Testis (tissue), 2 donors: ENCODE measurements at regions not wholly inside any gene's neighbourhood (a gene's known extent, or its start where the extent isn't known, plus 50 kb on each side); places are given as distances from the start of the nearest gene placed in this dataset.

Experiments
- DNase-seq: peaks from one replicate; pipeline ENCODE4 v3.0.0-alpha.2; 2019
- H3K27ac ChIP-seq, 2 donors: fragments of 200-600 bp; sonication (generic); one replicate each; pipeline ENCODE4 v1.5.1; 2019
- H3K27me3 ChIP-seq: fragments of 200-600 bp; sonication (generic); one replicate; pipeline ENCODE4 v1.5.1; 2019
- H3K36me3 ChIP-seq: fragments of 200-600 bp; sonication (generic); one replicate; pipeline ENCODE4 v1.5.1; 2017; ENCODE audit warnings: low read depth; ENCODE audit errors: missing control alignments
- H3K4me1 ChIP-seq: fragments of 200-600 bp; sonication (generic); one replicate; pipeline ENCODE4 v1.5.1; 2019
- H3K4me3 ChIP-seq, 2 donors: fragments of 200-600 bp; sonication (generic); one replicate each; pipeline ENCODE4 v1.5.1; 2017 to 2019
- H3K9me3 ChIP-seq: fragments of 200-600 bp; sonication (generic); one replicate; pipeline ENCODE4 v1.5.1; 2017
- POLR2A ChIP-seq: fragments of 450-650 bp; IDR thresholded peaks from one replicate; pipeline ENCODE4 v1.6.1; 2017; ENCODE audit warnings: antibody characterized with exemption, mild to moderate bottlenecking, moderate library complexity
- WGBS, 2 donors: methylation state at CpG; one replicate each; pipeline ENCODE4 v1.1.5; 2018; 5-methylcytosine and 5-hydroxymethylcytosine counted together
- intact Hi-C: fragments of 100-400 bp; cut with DNase I; formaldehyde crosslinking; loops from one replicate; pipeline ENCODE4 v1.15.1; 2023; ENCODE audit warnings: low total_unique reads
- TF ChIP-seq, protein P1 (sequence below), 3 experiments: fragments of 450-650 bp in 2 of 3; fragments of 200-600 bp in 1 of 3; sonication (generic) in 1 of 3; IDR thresholded peaks; one replicate each; pipeline ENCODE4 v1.5.1; 2016 to 2019; ENCODE audit warnings: antibody characterized with exemption in 3 of 3, mild to moderate bottlenecking in 2 of 3, moderate library complexity in 1 of 3

DNA sequence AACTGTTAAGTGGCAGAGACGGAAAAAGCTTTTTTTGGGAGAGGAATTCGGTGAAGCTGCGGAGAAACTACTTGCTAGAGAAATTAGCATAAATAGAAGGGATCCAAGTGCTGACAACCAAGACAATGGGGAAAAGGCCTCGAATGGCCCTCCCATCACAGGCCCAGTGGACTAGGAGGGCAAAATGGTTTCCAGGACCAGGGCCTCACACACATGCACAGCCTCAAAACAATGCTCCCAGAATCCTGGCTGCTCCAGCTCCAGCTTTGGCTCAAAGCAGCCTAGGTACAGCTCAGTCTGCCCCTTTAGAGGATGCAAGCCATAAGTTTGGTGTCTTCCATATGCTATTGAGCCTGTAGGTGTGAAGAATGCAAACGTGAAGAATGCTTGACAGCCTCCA is 388.2 kb downstream of the OTOL1 start:
- no peak for DNase-seq
- Histone ChIP-seq H3K27me3 (no peaks in the 10 kb centered on the region), H3K4me1 (no peaks in the 10 kb centered on the region), H3K9me3 (no peaks in the 10 kb centered on the region), H3K27ac (no peak overlapping the region), H3K4me3 (no peak overlapping the region), H3K36me3 (no peaks in the 10 kb centered on the region)
- TF ChIP-seq POLR2A: no peak
- TF ChIP-seq, protein P1, sequence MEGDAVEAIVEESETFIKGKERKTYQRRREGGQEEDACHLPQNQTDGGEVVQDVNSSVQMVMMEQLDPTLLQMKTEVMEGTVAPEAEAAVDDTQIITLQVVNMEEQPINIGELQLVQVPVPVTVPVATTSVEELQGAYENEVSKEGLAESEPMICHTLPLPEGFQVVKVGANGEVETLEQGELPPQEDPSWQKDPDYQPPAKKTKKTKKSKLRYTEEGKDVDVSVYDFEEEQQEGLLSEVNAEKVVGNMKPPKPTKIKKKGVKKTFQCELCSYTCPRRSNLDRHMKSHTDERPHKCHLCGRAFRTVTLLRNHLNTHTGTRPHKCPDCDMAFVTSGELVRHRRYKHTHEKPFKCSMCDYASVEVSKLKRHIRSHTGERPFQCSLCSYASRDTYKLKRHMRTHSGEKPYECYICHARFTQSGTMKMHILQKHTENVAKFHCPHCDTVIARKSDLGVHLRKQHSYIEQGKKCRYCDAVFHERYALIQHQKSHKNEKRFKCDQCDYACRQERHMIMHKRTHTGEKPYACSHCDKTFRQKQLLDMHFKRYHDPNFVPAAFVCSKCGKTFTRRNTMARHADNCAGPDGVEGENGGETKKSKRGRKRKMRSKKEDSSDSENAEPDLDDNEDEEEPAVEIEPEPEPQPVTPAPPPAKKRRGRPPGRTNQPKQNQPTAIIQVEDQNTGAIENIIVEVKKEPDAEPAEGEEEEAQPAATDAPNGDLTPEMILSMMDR (IDR thresholded peaks at IDR 0.05): no peak
- 74 to 90% methylated on average over 5 of the region's 5 CpGs for WGBS, 2 donors
- intact Hi-C loops: no loop called here

DNA sequence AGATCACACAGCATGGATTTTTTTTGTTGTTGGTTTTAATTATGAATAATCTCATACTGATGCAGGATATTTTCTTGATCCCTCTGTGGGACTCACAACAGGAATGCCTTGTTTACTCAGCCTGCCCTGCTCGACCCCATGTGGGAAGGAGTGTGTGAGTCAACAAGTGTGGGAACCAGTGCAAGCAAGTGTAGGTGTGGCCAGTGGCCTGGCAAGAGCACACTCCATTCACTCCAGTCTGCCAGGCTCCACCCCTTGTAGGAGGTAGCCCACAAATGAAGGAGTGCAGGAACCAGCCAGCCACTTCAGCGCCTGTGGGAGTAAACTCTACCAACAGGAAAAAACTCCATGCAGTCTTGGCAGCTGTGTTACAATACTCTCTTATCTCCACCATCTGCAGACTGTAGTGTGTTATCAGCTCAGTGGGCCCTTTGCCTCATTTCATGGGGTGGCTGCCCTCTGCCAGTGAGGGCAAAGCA is 393.6 kb downstream of the OTOL1 start:
- intact Hi-C loops: no loop called here
- WGBS, 2 donors: 82 to 93% methylated on average over 2 of the region's 2 CpGs
- no peak for DNase-seq

DNA sequence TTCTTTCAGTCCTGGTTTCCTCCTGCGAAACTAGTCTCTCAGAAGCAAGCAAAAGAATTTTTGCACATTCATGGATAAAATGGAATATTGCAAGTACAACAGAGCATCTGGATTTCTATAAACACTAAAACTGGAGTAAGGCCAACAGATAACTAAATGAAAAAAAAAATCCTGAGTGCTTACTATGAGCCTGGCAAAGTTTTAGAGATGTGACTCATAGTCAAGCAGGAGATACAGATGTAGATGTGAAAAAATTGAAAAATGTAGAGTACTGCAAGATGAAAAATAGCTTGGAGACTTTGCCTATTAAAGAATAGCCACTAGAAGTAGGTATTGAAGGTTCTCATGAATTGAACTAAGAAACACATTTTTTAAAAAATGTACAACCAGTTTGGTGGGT is 397.4 kb downstream of the OTOL1 start:
- no peaks in the 10 kb centered on the region for H3K36me3 ChIP-seq
- H3K9me3 ChIP-seq: no peaks in the 10 kb centered on the region
- no peak for TF ChIP-seq POLR2A
- TF ChIP-seq, protein P1 (IDR thresholded peaks at IDR 0.05): no peak
- no peaks in the 10 kb centered on the region for H3K27me3 ChIP-seq
- no peak overlapping the region for H3K27ac ChIP-seq
- intact Hi-C loops: no loop called here
- no peak overlapping the region for H3K4me3 ChIP-seq
- 67 to 76% methylated on average over 1 of the region's 1 CpG for WGBS, 2 donors
- DNase-seq: no peak
- no peaks in the 10 kb centered on the region for H3K4me1 ChIP-seq

More for the DNA sequence above, 393.6 kb downstream of the OTOL1 start:
- H3K27ac ChIP-seq: no peak overlapping the region
- no peak for TF ChIP-seq POLR2A
- TF ChIP-seq, protein P1 (IDR thresholded peaks at IDR 0.05): no peak
- no peaks in the 10 kb centered on the region for H3K4me1 ChIP-seq
- H3K27me3 ChIP-seq: no peaks in the 10 kb centered on the region
- no peaks in the 10 kb centered on the region for H3K36me3 ChIP-seq
- H3K4me3 ChIP-seq: no peak overlapping the region
- H3K9me3 ChIP-seq: no peaks in the 10 kb centered on the region

DNA sequence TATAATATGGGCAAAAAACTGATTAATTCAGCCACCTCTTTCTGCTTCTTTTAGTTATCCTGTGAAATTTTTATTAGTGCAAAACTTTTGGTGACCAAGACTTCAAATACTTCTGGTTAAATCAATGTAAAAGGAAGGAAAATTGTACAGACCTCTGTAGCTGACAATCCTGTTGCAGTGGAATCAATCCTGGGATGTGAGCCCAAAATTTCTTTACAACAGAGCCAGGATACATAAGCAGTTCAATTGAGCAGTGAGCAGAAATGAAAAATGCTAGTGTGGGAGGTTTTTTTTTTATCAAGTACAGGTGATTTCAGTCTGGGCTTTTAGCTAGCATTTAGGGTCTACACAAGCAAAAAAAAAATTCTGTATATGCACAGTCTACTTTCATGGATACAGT is 398.0 kb downstream of the OTOL1 start:
- Histone ChIP-seq H3K9me3 (no peaks in the 10 kb centered on the region), H3K4me3 (no peak overlapping the region), H3K4me1 (no peaks in the 10 kb centered on the region), H3K27ac (no peak overlapping the region), H3K27me3 (no peaks in the 10 kb centered on the region), H3K36me3 (no peaks in the 10 kb centered on the region)
- intact Hi-C loops: no loop called here
- TF ChIP-seq, protein P1 (IDR thresholded peaks at IDR 0.05): no peak
- no peak for TF ChIP-seq POLR2A
- DNase-seq: no peak

DNA sequence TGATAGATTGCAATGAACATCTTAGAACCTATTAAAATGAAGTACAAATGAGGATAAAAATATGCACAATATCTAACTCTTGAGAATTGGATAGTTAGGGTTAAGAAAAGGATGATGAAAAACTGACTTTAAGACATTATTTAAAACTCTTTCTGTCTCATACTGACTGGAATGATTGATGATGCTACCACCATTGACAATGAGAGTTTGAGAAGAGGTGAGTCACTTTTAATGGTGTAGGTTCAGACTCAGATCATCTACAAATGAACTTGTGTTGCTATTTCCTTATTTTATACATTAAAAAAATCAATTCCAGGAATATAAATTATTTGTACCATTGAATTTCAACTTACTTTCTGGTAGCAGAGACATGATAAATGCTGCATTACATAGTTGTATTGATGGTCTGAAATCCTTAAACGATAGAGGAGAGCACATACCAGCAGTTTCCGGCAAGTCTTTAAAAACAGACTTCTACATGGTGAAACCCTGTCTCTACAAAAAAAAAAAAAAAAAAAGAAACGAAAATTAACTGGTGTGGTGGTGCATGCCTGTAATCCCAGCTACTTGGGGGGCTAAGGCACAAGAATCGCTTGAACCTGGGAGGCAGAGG is 409.0 kb downstream of the OTOL1 start:
- intact Hi-C loops: no loop called here
- Histone ChIP-seq H3K27me3 (no peaks in the 10 kb centered on the region), H3K36me3 (no peaks in the 10 kb centered on the region), H3K27ac (no peak overlapping the region), H3K4me3 (no peak overlapping the region), H3K9me3 (no peaks in the 10 kb centered on the region), H3K4me1 (no peaks in the 10 kb centered on the region)
- no peak for TF ChIP-seq POLR2A
- TF ChIP-seq, protein P1 (IDR thresholded peaks at IDR 0.05): no peak
- WGBS, 2 donors: 85 to 89% methylated on average over 4 of the region's 4 CpGs
- no peak for DNase-seq
